HL-60 (cell line): ENCODE measurements at regions not wholly inside any gene's neighbourhood (a gene's known extent, or its start where the extent isn't known, plus 50 kb on each side); places are given as distances from the start of the nearest gene placed in this dataset.

Experiments
- DNase-seq, 2 experiments: peaks; one replicate each; pipeline ENCODE4 v3.0.0-alpha.2; 2010 to 2020; ENCODE audit warnings: low read depth in 1 of 2, low spot score in 1 of 2
- H3K27ac ChIP-seq: fragments of 250-450 bp; sonication (Bioruptor Pico); replicated peaks from 2 replicates; pipeline ENCODE4 v1.5.1; 2020; ENCODE audit warnings: mild to moderate bottlenecking, moderate library complexity
- H3K27me3 ChIP-seq: fragments of 250-450 bp; sonication (Bioruptor Pico); 2 replicates; pipeline ENCODE4 v1.5.1; 2021; ENCODE audit warnings: mild to moderate bottlenecking, moderate library complexity; ENCODE audit not compliant: insufficient read depth, poor library complexity, severe bottlenecking
- H3K4me3 ChIP-seq: replicated peaks from 2 replicates; pipeline ENCODE4 v1.5.1; 2011; ENCODE audit warnings: mild to moderate bottlenecking, control low read depth, low read length; ENCODE audit not compliant: insufficient read depth
- CTCF ChIP-seq: IDR thresholded peaks from one replicate; pipeline ENCODE4 v1.5.1; 2011; ENCODE audit warnings: low read length, control low read depth, inconsistent platforms; ENCODE audit not compliant: insufficient read depth
- GABPA ChIP-seq: IDR thresholded peaks from 2 replicates; pipeline ENCODE4 v1.6.1; 2012; ENCODE audit warnings: low read depth
- POLR2AphosphoS5 ChIP-seq: IDR thresholded peaks from 2 replicates; pipeline ENCODE4 v1.6.1; 2012; ENCODE audit warnings: low read depth
- REST ChIP-seq: IDR thresholded peaks from 2 replicates; pipeline ENCODE4 v1.6.1; 2012; ENCODE audit warnings: low read depth; ENCODE audit not compliant: insufficient replicate concordance
- SPI1 ChIP-seq: IDR thresholded peaks from 2 replicates; pipeline ENCODE4 v1.6.1; 2012; ENCODE audit warnings: low read depth, mild to moderate bottlenecking, borderline replicate concordance

- no peak overlapping the region for H3K4me3 ChIP-seq
- no peaks in the 10 kb centered on the region for H3K27me3 ChIP-seq
- no peak for TF ChIP-seq GABPA
- no peak for TF ChIP-seq REST
- no peak for TF ChIP-seq CTCF
- no peak for TF ChIP-seq SPI1
- TF ChIP-seq POLR2AphosphoS5 = no peak
- H3K27ac ChIP-seq = no peak overlapping the region
- no peak for DNase-seq
Measured at GRCh38 chr4:31324814-31325213, 604.6 kb downstream of the PCDH7 start.

GRCh38 chr4:31325300-31325699, 605.1 kb downstream of the PCDH7 start:
- no peak for TF ChIP-seq GABPA
- no peak for TF ChIP-seq SPI1
- no peak for TF ChIP-seq CTCF
- TF ChIP-seq REST = no peak
- no peak for TF ChIP-seq POLR2AphosphoS5
- H3K27ac ChIP-seq = no peak overlapping the region
- no peaks in the 10 kb centered on the region for H3K27me3 ChIP-seq
- no peak for DNase-seq
- no peak overlapping the region for H3K4me3 ChIP-seq

DNA sequence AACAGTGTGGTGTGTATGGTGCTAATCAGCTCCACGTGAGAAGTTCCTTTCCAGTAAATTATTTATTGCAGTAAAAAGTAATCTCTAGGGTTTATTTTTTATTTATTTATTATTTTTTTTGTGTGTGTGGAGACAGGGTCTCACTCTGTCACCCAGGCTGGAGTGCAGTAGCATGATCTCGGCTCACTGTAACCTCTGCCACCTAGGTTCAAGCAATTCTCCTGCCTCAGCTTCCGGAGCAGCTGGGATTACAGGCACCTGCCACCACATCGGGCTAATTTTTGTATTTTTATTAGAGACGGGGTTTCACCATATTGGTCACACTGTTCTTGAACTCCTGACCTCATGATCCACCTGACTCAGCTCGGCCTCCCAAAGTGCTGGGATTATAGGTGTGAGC, 606.9 kb downstream of the PCDH7 start:
- no peak overlapping the region for H3K27ac ChIP-seq
- no peak for DNase-seq
- no peak for TF ChIP-seq GABPA
- TF ChIP-seq POLR2AphosphoS5 = no peak
- TF ChIP-seq SPI1 = no peak
- TF ChIP-seq CTCF = no peak
- no peak for TF ChIP-seq REST

More for the DNA sequence above, 606.9 kb downstream of the PCDH7 start:
- no peaks in the 10 kb centered on the region for H3K27me3 ChIP-seq
- no peak overlapping the region for H3K4me3 ChIP-seq
